WERI-Rb-1 (cell line): ENCODE measurements at regions not wholly inside any gene's neighbourhood (a gene's known extent, or its start where the extent isn't known, plus 50 kb on each side); places are given as distances from the start of the nearest gene placed in this dataset.

Experiments
- DNase-seq: peaks from one replicate; pipeline ENCODE4 v3.0.0-alpha.2; 2020
- H3K27ac ChIP-seq: fragments of 250-450 bp; sonication (Bioruptor Pico); 2 replicates; pipeline ENCODE4 v1.5.1; 2020; ENCODE audit warnings: mild to moderate bottlenecking, moderate library complexity
- H3K27me3 ChIP-seq: fragments of 250-450 bp; sonication (Bioruptor Pico); 2 replicates; pipeline ENCODE4 v1.5.1; 2021; ENCODE audit warnings: mild to moderate bottlenecking, low read depth, moderate library complexity; ENCODE audit not compliant: insufficient read depth, severe bottlenecking
- H3K36me3 ChIP-seq: fragments of 250-450 bp; sonication (Bioruptor Pico); 2 replicates; pipeline ENCODE4 v1.5.1; 2020; ENCODE audit warnings: mild to moderate bottlenecking, moderate library complexity
- H3K4me3 ChIP-seq: 2 replicates; pipeline ENCODE4 v1.5.1; 2011; ENCODE audit warnings: low read depth, mild to moderate bottlenecking, control low read depth, low read length
- H3K9me3 ChIP-seq: fragments of 250-450 bp; sonication (Bioruptor Pico); 2 replicates; pipeline ENCODE4 v1.5.1; 2021; ENCODE audit warnings: mild to moderate bottlenecking, moderate library complexity; ENCODE audit not compliant: severe bottlenecking
- CTCF ChIP-seq: IDR thresholded peaks from 2 replicates; pipeline ENCODE4 v1.5.1; 2011; ENCODE audit warnings: low read depth, mild to moderate bottlenecking, control low read depth, inconsistent platforms, low read length

GRCh38 chr10:78715435-78715834 is 353.3 kb upstream of the ZMIZ1 start:
- no peaks in the 10 kb centered on the region for H3K9me3 ChIP-seq
- no peak for DNase-seq
- H3K36me3 ChIP-seq: no peaks in the 10 kb centered on the region
- no peak overlapping the region for H3K27ac ChIP-seq
- TF ChIP-seq CTCF: no peak
- no peaks in the 10 kb centered on the region for H3K27me3 ChIP-seq
- H3K4me3 ChIP-seq: no peak overlapping the region

- H3K36me3 ChIP-seq: no peaks in the 10 kb centered on the region
- no peaks in the 10 kb centered on the region for H3K27me3 ChIP-seq
- no peak for TF ChIP-seq CTCF
- no peak for DNase-seq
- H3K27ac ChIP-seq: no peak overlapping the region
- no peak overlapping the region for H3K4me3 ChIP-seq
- H3K9me3 ChIP-seq: no peaks in the 10 kb centered on the region
Observed at GRCh38 chr10:78716043-78716660, 352.6 kb upstream of the ZMIZ1 start.

GRCh38 chr10:78717200-78717599 is 351.6 kb upstream of the ZMIZ1 start:
- H3K9me3 ChIP-seq: no peaks in the 10 kb centered on the region
- H3K4me3 ChIP-seq: no peak overlapping the region
- DNase-seq: no peak
- no peaks in the 10 kb centered on the region for H3K27me3 ChIP-seq
- TF ChIP-seq CTCF: no peak
- no peaks in the 10 kb centered on the region for H3K36me3 ChIP-seq
- no peak overlapping the region for H3K27ac ChIP-seq

- DNase-seq: no peak
- Histone ChIP-seq H3K4me3 (no peak overlapping the region), H3K36me3 (no peaks in the 10 kb centered on the region), H3K9me3 (no peaks in the 10 kb centered on the region), H3K27ac (no peak overlapping the region), H3K27me3 (no peaks in the 10 kb centered on the region)
- no peak for TF ChIP-seq CTCF
Observed at GRCh38 chr10:78718032-78718572, 350.7 kb upstream of the ZMIZ1 start.

GRCh38 chr10:78719276-78719675 is 349.5 kb upstream of the ZMIZ1 start:
- Histone ChIP-seq H3K4me3 (no peak overlapping the region), H3K36me3 (no peaks in the 10 kb centered on the region), H3K27me3 (no peaks in the 10 kb centered on the region), H3K27ac (no peak overlapping the region), H3K9me3 (peaks cover 3% of the 10 kb centered on the region)
- no peak for TF ChIP-seq CTCF
- no peak for DNase-seq

- no peak overlapping the region for H3K4me3 ChIP-seq
- no peak for TF ChIP-seq CTCF
- no peaks in the 10 kb centered on the region for H3K36me3 ChIP-seq
- H3K27me3 ChIP-seq: no peaks in the 10 kb centered on the region
- H3K9me3 ChIP-seq: peaks cover 3% of the 10 kb centered on the region
- DNase-seq: no peak
- no peak overlapping the region for H3K27ac ChIP-seq
Observed at GRCh38 chr10:78720091-78720490, 348.7 kb upstream of the ZMIZ1 start.
